ENCODE measurements at regions not wholly inside any gene's neighbourhood (a gene's known extent, or its start where the extent isn't known, plus 50 kb on each side); places are given as distances from the start of the nearest gene placed in this dataset.

DNA sequence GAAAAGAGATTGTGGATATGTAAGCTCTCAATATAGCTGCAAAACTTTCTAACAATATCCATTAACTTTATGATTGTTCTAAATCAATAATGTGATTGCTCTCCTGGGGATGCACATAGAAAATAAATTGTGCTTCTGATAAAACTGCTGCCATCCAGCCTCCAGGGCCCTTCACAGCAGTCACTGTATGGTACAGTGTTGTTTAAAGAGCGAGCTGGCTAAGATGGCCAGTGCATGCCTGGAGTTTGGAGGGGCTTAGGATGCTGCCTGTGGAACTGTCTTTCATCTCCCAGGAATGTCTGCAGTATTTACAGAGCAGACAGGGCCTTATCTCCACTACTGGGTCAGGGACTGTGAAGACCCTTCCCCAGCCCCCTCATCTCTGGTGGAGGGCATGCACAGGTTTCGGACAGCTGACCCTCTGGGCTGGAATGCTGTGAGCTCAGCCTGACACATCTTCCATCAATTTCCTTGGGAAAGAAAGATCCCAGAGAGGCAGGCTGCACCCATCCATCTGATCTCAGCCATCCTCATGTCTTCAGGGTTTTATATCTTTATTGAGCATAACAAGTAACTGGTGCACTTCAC is 137.0 kb downstream of the PLPP3 start:
- DNase-seq: no peak

DNA sequence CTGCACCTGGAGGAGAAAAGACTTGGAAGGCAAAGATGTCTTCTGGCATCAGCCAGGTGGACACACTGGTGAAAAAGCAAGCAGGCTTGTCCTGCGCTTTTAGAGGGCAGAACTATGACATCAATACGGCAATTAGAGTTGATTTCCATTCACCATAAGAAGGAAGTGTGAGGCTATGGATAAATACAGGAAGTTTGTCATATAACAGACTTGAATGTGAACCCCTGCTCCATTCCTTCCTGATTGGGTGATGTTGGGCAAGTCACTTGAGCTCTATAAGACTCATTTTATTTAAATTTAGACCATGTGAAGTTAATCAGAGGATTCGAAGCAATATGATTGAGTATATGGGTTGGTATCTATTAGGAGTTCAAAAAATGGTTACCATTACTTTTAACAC is 137.8 kb downstream of the PLPP3 start:
- DNase-seq: no peak

DNA sequence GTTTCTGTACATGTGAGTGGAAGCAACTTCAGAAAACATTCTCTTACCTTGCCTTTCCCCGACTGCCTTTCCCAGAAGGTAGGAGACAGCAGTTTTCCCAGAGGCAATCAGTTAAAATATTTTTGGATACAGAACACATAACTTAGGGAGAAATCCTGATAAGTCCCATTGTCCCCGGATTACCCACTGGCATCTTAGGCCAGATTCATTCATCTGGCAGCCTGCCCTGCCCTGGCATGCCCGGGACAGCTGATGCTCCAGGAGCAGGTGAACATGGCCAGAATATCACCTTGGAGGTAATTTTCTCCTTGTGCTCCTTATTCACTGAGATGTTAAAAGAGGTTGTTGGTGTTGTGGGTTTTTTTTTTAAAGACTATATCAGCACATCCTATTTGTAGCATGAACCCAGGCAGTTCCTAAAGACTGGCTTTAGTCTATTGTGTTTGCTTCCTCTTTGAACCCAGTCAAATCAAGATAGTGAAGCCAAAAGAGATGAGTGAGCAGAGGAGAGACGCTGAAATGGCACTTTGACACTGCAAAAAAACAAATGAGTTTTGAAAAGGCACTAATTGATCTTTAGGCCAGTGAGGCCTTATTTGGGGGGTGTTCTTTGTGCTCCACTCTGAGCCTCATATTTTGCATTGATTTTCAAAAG is 139.6 kb downstream of the PLPP3 start:
- no peak for DNase-seq

DNA sequence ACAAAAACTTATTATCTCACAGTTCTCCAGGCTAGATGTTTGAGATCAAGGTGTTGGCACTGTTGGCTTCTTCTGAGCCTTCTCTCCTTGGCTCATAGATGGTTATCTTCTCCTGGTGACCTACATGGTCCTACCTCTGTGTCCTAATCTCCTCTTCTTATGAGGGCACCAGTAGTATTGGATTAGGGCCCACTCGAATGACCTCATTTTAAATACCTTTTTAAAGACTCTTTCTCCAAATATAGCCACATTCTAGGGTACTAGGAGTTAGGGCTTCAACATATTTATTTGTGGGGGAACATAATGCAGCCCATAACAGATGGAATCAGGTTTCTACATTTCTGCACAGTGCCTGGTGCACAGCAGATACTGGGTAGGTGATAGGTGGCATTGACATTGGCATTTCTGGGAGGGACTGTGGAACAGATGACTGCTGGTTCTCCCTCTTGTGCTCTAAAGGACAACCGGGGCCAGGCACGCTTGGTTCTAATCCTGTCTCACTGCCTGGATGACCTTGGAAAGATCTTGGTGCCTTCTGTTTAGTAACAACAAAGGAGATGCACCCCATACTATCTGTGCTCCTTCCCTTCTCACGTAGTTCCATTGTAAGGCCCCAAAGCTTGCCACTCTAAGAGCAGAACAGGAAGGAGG is 140.3 kb downstream of the PLPP3 start:
- no peak for DNase-seq

DNA sequence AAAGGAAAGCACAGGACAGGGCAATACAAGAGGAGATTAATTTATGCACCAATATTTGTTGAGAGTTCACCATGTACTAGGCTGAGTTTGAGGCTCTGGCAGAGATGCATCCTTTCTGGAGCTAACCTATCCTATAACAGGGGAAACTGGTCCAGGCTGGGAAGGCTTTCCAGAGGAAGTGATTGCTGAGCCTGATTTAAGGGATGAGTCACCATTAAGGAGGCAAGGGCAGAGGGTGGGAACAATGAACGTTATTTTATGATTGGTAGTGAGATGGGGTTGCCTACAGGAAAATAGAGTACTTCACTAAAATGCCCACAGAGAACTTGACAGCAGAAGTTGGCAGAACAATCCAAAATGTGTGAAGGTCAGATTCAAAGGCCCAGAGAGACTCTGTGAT is 141.4 kb downstream of the PLPP3 start:
- no peak for DNase-seq

DNA sequence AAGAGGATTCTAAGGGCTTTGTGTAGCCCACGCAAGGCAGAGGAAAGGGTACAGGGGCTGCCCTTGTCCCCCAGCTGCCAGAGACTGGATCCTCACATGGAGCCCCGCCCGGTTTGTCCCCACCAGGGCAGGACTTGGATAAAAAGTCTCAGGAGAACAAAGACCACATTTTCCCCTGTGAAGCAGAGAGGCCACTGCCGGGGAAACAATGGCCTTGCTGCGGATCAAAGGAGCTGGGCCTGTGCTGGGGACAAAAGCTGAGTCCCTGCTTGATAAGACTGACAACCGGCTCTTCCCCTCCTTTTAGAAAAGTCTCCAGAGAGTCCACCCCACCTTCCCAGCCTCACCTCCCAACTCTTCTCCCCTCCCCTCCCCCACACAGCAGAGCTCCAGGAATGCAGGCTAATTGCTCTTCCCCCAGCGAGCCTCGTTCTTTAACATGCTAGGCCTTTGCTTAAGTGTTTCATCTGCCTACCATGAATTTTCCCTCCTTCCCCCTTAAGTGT is 142.4 kb downstream of the PLPP3 start:
- no peak for DNase-seq

DNA sequence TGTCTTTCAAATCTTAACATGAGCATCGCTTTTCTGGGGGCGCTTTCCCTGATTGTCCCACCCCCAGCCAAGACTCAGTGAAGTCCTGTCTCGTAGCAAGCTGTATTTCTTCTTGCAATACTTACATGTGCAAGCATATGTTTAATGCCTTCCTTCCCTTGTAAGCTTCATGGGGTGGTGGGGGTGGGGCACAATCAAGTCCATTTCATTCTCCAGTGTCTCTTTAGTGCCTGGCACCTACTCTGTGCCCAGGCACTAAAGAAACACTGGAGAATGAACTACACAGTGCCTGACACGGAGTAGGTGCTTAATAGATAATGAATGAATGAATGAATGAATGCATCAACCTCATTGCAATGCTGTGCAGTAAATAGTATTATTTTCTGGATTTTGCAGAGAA is 143.1 kb downstream of the PLPP3 start:
- DNase-seq: no peak

DNA sequence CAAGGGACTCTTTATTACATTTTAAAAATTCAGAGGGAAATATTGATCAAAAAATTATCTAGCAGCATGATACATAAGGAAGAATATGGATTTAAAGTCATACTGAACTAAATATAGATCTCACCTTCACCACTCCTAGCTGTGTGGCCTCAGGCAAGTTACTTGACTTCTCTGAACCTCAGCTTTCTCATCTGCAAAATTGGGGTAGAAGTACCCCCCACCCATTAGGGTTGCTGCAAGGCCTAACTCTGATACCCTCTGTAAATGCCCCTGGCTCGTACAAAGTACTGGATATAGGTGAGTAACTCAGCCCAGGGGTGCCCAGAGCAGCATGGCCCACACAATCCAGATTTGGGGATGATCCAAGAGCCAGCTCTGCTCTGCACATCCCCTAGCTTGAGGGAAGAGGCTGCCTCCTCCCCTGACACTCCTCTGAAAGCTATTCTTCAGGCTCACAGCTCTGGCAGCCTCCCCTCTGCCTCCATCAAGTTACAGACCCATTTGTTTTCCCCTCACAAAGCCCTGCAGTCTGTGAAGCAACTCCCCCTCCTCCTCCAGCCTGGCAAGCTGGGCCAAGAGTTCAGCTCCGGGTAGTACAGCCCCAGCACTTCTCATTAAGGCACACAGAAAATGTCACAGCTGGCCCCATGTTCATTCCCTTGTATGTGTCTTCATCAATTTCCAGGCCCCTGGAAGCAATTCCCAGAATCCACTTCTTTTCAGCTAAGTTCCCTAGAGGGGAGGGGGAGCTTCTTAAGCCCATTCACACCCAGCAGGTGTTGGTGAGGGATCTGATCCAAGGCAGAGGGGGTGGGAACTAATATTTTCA is 143.7 kb downstream of the PLPP3 start:
- DNase-seq: no peak

DNA sequence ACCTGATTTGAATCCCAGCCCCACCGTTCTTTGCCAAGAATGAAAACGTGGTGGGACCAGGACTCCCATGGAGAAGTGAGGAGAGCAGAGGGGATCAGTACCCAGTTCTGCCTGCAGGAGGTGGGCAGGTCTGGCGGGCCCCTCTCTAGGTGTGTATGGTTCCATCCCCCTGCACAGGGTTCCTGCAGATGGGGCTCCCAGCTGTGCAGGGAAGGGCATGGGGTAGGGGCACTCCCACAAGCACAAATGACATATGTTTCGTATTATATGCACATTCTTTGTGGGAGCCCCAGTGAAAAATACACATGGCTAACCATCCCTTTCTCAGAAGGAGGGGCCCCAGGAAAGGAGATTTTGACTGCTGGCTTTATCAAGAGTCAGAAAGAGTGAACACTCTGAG is 144.6 kb downstream of the PLPP3 start:
- DNase-seq: no peak

DNA sequence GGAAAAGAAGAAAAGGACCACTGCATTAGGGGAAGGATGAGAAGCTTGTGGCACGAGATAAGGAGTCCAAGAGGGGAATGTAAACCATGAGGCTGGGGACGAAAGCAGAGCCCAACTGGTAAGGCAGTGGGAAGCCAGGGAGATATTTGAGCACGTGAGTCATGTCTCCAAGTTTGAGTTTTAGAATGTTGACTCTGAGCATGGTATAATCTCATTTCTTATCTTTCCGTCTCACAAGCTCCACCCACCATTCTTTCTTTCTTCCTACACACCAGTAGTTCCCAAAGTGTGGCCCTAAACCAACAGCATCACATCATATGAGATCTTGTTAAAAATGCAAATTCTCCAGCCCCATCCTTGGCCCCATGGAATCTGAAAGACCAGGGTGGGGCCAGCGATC is 145.3 kb downstream of the PLPP3 start:
- DNase-seq: no peak

DNA sequence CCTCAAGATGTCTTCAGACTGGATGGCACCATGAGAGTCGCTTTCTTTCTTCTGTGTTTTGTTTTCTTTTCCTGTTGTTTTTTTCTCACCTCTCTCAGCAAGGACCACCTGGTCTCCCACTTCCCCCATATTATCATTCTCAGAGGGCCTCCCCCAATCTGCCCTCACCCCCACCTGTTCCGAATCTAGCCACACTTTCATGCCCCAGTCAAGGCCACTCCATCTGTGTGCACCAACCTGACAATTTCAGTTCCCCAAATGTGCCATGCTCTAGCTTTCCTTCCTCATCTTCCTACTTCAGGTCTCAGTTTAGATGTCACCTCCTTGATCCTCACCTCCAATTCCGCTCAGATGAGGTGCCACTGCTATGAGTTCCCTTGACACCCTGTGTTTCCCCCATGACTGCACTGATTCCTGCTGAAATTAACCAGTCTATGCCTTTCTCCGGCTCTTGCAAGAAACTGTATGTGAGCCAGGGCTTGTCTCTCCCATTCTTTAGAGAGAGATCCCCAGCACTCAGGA is 146.2 kb downstream of the PLPP3 start:
- no peak for DNase-seq

DNA sequence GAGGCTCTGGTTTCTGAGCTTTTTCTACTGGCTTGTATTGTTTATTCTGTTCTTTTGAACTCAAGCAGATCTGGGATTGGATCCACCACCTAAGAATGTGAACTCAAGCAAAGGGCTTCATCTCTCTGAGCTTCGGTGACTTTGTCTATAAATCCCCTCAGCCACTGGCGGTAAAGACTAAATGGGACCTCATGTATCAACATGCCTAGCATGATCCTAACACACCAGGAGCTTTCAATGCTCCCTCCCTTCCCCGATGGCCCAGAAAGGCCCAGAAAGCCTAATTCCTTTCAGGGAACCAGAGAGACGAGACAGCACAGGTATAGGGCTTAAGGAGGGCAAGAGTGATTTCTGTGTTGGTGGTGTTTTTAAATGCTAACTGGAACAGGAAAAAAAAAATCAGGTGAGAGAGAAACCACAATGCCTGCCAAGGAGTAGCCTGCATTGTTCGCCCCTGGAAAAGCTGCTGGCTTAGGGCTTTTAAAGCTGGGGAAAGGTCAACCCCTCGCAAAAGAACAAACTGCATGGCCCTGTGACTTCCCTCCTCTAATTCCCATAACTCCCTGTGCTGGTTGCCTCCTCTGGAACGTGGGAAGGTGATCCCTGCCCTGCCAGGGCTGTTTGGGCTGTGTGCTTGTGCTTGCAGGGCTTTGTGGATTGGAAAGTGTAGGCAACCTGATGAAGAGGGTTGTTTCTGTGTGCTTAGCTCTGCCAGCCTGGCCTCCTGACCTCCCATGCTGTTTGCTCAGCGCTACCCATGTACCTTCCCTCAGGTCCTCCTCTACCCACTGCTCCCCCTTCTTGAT is 147.0 kb downstream of the PLPP3 start:
- DNase-seq: no peak

DNA sequence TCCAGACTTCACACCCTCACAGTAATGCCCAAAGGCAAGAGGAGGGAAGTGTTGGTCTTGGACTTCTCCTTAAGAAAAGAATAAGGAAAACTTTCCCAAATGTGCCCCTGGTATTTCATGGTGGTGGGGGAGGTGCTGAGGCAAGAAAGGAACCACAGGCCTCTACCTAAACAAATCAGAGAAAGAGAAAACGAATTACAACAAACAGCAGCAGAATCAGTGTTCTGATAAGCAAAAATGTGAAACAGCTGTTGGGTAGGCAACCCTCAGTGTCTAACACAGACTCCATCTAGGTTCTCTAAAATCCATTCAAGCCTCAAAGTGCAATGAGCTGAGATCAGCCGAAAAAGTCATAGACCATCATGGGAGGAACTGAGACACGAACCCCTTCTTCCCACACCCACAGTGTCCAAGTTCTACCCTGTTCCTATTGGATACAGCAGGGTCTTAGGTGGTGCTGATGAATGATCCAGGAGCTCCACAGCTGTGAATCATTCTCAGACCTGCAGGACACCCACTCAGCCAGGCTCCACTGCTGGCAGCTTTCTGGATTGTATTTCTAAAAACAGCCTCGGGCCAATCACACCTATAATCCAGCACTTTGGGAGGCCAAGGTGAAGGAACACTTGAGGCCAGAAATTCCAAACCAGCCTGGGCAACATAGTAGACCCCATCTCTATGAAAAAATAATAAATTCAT is 149.1 kb downstream of the PLPP3 start:
- no peak for DNase-seq

DNA sequence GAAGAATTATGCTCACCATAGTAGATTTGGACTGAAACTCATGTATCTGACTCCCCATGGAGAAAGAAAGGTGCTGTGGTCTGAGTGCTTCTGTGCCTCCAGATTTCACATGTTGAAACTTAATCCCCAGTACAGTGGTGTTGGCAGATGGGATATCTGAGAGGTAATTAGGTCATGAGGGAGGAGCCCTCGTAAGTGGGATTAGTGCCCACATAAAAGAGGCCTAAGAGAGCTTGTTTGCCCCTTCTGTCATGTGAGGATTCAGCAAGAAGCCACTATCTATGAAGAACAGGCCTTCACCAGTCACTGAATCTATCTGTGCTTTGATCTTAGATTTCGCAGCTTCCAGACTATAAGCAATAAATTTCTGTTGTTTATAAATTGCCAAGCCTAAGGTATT is 150.1 kb downstream of the PLPP3 start:
- DNase-seq: no peak

DNA sequence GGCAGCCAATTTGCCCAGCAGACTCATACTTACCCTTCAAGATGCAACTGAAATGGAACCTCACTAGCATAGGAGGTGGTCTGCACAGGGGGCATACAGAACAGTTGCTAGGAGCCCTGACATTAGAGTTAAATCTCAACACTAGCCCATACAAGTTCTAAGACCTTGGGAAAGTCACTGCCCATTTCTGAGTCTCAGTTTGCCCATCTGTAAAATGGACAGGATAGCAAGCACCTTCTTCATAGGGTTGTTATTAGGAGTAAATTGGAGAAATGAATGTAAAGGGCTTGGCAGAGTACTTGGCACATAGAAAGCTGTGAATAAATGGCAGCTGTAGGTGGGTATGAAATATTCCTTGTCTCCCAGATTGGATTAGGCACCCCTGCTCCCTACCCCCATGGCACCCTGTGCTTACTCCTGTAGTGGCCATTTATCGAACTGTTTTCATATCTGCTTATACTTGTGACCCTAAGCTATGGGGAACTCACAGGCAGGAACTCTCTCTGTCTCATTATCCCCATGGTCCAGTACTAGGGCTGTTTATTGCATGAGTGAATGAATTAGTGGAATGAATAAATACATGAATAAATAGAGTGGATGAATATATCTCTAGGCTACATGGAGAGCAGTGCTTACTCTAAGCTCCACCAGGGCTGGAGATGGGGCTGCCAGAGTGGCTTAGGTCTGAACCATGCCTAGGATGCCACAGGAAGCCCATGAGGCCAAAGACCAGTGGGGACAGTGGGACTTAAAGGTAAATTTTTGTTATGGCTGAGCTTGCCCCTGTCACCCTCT is 152.6 kb downstream of the PLPP3 start:
- DNase-seq: no peak

DNA sequence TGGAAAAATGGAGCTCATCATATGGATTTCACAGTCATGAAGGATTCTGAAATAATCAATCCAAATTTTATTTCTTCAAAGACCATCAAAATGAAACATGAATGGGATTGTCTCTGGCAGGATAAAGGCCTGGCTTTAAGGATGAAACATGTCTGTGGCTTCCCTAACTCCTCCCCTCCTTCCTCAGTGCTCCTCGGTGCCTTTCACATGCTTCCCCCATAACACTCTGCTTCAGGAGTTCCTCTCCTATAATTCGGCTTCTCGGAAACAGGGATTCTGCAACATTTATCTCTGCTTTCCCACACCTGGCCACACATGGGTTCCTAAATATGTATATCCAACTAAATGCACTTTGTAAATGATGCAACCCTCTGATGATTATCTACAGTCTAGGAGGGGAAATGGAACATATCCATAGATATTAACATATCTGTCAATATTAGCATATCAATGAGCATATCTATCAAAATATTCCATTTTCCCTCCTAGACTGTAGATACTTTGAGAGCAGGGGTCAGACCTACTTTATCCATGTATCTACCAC is 153.8 kb downstream of the PLPP3 start:
- DNase-seq: no peak

DNA sequence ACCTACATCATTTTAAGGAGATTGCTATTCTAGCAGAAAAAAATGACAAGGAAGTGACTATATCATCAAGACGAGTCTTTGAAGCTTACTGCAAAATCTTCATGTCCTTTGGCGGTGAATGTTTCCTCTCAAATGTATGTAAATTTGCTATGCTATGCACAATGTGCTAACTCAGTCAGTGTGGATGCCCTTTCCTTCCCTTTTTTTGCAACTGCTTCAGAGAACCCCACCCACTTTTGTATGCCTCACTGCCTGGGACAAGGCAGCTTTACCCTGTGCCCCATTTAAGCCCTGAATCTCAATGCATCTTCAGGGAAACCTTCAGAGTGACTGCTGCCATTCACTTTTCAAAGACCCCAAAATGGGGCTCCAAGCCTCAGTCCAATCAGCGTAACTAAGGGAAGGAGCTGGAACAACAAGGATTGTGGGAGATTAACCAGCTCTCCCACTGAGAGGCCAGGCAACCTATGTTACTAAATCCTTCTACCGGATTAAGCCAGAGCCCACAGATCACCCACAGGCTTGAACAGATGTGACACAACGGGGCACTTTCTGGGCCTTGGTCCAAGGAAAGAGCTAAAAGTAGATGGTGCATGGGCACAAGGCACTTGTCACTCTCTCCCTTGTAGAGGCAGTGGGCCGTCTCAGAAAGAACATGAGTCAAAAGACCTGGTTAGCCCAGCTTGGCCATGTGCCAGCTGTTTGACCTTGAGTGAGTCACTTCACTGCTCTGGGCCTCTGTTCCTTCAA is 154.4 kb downstream of the PLPP3 start:
- no peak for DNase-seq

DNA sequence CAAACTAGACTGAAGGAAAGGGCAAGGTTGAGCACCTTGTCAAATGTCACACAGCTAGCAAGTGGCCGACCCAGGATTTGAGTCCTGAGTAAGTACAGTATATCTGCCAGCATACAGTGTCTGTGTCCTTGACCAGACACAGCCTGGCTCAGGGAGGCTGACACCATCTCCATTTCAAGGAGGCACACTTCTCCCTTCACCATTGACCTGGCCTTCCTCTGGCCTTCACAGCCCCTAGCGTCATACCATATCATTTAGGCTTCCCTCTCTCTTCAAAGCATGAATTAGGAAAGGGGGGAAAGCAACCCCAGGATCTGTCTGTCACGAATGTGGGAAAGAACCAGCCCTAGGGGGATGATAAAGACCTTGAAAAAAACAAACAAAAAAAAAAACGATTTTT is 155.6 kb downstream of the PLPP3 start:
- DNase-seq: no peak

DNA sequence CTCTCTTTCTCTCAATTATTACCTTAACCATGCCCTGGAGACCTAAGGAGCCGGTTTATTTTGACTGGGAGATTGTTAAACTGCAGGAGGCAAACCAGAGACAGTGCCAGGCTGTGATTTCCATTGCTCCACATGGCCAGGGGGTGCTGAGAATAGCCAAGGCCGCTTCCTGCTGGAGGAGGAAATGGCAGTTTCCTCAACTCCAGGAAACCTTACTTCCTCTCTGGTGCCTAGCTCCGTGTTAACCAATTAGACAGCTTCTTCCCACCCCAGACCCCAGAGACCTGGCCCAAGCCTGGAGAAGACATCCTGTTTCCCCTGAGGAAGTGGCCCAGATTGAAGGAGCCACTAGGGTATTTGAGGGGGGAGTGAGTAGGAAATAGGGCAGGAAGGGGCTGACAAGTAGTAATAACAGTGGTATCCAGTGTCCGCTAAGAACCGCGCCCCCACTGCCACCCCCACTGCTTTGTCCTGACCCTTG is 161.2 kb downstream of the PLPP3 start:
- DNase-seq: no peak

DNA sequence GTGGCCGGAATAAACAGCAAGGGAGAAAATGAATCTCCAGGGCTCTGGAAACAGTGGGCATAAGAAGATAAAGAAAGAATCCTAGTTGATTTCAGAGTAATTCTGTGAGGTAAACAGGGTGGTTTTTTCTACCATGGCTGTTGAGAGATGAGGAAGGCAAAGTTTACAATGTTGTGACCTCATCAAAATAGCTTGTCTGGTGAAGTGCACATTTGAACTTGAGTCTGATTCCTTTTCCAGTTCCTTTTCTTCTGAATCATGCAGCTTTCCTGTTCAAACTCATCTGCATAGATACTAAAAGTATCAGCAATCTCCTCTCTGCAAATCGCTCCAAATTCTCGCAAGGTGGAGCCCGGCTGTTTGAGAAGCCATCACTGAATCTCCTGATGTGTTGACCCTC is 161.7 kb downstream of the PLPP3 start:
- no peak for DNase-seq

Measured in NCI-H510A (cell line).